BE2C (cell line): ENCODE measurements at regions not wholly inside any gene's neighbourhood (a gene's known extent, or its start where the extent isn't known, plus 50 kb on each side); places are given as distances from the start of the nearest gene placed in this dataset.
A peak's percentile ranks its signal among the peaks of the same experiment; 100 is the strongest.
"Not testable (repeated sequence)": the region's sequence is repeated elsewhere in the genome, so short reads cannot be mapped to it uniquely, and the experiment has no call there.

ENCODE experiments used
- DNase-seq: peaks from one replicate; pipeline ENCODE4 v3.0.0-alpha.2; 2020
- H3K27me3 ChIP-seq: fragments of 250-450 bp; sonication (Bioruptor Pico); 2 replicates; pipeline ENCODE4 v1.5.1; 2020; ENCODE audit warnings: mild to moderate bottlenecking
- H3K36me3 ChIP-seq: fragments of 250-450 bp; sonication (Bioruptor Pico); 2 replicates; pipeline ENCODE4 v1.5.1; 2020; ENCODE audit warnings: mild to moderate bottlenecking
- H3K4me1 ChIP-seq: fragments of 250-450 bp; sonication (Bioruptor Pico); 2 replicates; pipeline ENCODE4 v1.5.1; 2020
- H3K4me3 ChIP-seq: 2 replicates; pipeline ENCODE4 v1.5.1; 2011; ENCODE audit warnings: low read depth, low read length
- H3K9me3 ChIP-seq: fragments of 250-450 bp; sonication (Bioruptor Pico); 2 replicates; pipeline ENCODE4 v1.5.1; 2020
- CTCF ChIP-seq: IDR thresholded peaks from 2 replicates; pipeline ENCODE4 v1.5.1; 2012; ENCODE audit warnings: mild to moderate bottlenecking, low read depth, low read length

GRCh38 chr1:213448776-213449175 lies 397.7 kb downstream of the RPS6KC1 start:
- Histone ChIP-seq H3K4me1 (peaks cover 7% of the 10 kb centered on the region), H3K4me3 (no peak overlapping the region), H3K36me3 (no peaks in the 10 kb centered on the region), H3K27me3 (no peaks in the 10 kb centered on the region), H3K9me3 (no peaks in the 10 kb centered on the region)
- DNase-seq = no peak
- TF ChIP-seq CTCF = no peak

GRCh38 chr1:213452501-213452900 lies 401.5 kb downstream of the RPS6KC1 start:
- H3K27me3 ChIP-seq = no peaks in the 10 kb centered on the region
- TF ChIP-seq CTCF = no peak
- H3K4me3 ChIP-seq = no peak overlapping the region
- no peaks in the 10 kb centered on the region for H3K9me3 ChIP-seq
- no peaks in the 10 kb centered on the region for H3K36me3 ChIP-seq
- DNase-seq = no peak
- H3K4me1 ChIP-seq = peaks cover 7% of the 10 kb centered on the region

DNA sequence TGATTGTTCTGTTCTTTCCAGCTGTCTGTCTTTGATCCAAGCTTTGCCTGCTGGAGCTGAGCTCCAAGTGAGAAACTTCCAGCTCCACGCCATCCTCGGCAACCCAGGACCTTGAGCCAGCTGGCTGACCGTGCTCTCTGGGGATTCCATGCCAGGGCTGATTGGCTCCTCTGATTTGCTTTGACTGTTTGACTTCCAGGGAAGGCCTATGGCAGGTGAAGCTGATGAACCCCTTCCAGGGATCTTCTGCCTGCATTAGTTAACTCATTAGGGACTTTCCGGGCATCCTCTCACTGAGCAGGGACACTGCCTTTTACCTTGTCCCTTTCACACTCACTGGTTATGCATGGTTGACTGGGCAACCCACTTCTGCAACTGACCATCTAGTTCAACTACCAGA lies 406.1 kb downstream of the RPS6KC1 start:
- TF ChIP-seq CTCF = no peak
- no peak overlapping the region for H3K4me3 ChIP-seq
- no peaks in the 10 kb centered on the region; the same call in 1 of the 2 replicates for H3K4me1 ChIP-seq
- H3K36me3 ChIP-seq = no peaks in the 10 kb centered on the region
- peak; percentile 56 for DNase-seq
- H3K9me3 ChIP-seq = no peaks in the 10 kb centered on the region
- H3K27me3 ChIP-seq = no peaks in the 10 kb centered on the region

DNA sequence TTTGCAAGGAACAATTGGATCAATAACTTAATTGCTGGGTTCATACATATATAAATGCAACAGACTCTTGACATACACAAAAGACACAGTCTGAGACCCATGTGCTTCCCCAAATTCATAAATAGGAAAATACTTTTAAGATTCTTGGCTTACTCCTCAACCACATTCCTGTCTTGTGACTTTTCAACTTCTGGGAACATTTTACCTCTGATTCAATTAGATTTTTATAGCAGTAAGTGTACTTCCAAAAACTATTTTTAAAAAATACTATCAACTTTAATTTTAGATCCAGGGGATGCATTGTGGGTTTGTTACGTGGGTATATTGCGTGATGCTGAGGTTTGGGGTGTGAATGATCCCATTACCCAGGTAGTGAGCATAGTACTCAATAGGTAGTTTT lies 406.7 kb downstream of the RPS6KC1 start:
- TF ChIP-seq CTCF = no peak
- H3K27me3 ChIP-seq = no peaks in the 10 kb centered on the region
- no peaks in the 10 kb centered on the region; the same call in 1 of the 2 replicates for H3K4me1 ChIP-seq
- no peaks in the 10 kb centered on the region for H3K9me3 ChIP-seq
- no peak for DNase-seq
- H3K36me3 ChIP-seq = no peaks in the 10 kb centered on the region
- no peak overlapping the region for H3K4me3 ChIP-seq

- H3K27me3 ChIP-seq, H3K4me1 ChIP-seq, H3K9me3 ChIP-seq, H3K36me3 ChIP-seq, DNase-seq, H3K4me3 ChIP-seq: not testable (repeated sequence)
These were observed 411.3 kb downstream of the RPS6KC1 start for GRCh38 chr1:213462374-213462773.

DNA sequence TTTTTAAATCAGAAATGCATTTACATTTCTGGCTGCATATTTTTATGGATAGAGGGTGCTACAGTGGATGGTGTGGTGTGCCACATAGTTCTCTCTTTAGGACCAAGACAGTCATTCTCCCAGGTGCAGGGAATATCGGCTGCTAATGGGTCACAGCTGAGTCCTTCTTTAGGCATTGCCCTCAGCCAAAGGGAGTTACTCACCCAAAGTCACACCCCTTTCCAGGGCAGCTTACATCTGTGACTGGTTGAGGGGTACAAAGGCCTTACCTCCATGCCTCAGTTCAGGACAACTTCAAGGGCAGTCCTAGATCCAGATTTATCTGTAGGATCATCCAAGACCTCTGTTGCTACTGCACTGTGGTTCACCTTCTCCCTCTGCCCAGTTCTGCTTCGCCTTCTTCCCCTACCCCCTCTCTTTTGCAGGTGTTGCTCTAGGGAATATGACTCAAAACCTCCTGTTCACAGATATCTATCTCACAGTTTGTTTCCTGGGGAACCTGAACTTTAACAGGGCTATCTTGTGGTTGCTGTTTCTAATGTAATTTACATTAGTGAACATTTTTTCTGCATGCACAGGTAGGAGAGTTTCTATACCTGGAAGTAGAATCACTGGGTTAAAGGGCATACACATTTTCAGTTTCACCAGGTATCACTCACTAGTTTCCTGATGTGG lies 413.9 kb downstream of the RPS6KC1 start:
- Histone ChIP-seq H3K4me1 (peaks cover 12% of the 10 kb centered on the region), H3K4me3 (no peak overlapping the region), H3K27me3 (no peaks in the 10 kb centered on the region), H3K36me3 (no peaks in the 10 kb centered on the region), H3K9me3 (no peaks in the 10 kb centered on the region)
- DNase-seq = no peak
- TF ChIP-seq CTCF = no peak
